Uterus (tissue), 3 donors: ENCODE measurements at regions not wholly inside any gene's neighbourhood (a gene's known extent, or its start where the extent isn't known, plus 50 kb on each side); places are given as distances from the start of the nearest gene placed in this dataset.

ENCODE experiments used
- DNase-seq, 2 donors: peaks; one replicate each; pipeline ENCODE4 v3.0.0-alpha.2; 2019 to 2020
- H3K27ac ChIP-seq, 2 donors: fragments of 200-600 bp; sonication (generic); 1 replicate in 1 of 2; 2 replicates in 1 of 2; pipeline ENCODE4 v1.5.1; 2016 to 2018
- H3K27me3 ChIP-seq, 2 donors: fragments of 200-600 bp; sonication (generic); one replicate each; pipeline ENCODE4 v1.5.1; 2018 to 2019; ENCODE audit warnings: control low read depth in 1 of 2
- H3K36me3 ChIP-seq, 2 donors: fragments of 200-600 bp; sonication (generic); one replicate each; pipeline ENCODE4 v1.5.1; 2019; ENCODE audit warnings: control low read depth in 1 of 2
- H3K4me1 ChIP-seq, 2 donors: fragments of 200-600 bp; sonication (generic); one replicate each; pipeline ENCODE4 v1.5.1; 2018 to 2019; ENCODE audit warnings: control low read depth in 1 of 2
- H3K4me3 ChIP-seq, 2 donors: fragments of 200-600 bp; sonication (generic); 1 replicate in 1 of 2; 2 replicates in 1 of 2; pipeline ENCODE4 v1.5.1; 2018 to 2019; ENCODE audit warnings: mild to moderate bottlenecking in 1 of 2
- H3K9me3 ChIP-seq, 2 donors: fragments of 200-600 bp; sonication (generic); one replicate each; pipeline ENCODE4 v1.5.1; 2019; ENCODE audit warnings: control low read depth in 1 of 2
- CTCF ChIP-seq, 4 experiments: fragments of 200-600 bp in 2 of 4; fragments of 450-650 bp in 2 of 4; sonication (generic) in 2 of 4; IDR thresholded peaks; one replicate each; pipeline ENCODE4 v1.5.1; 2016 to 2019; ENCODE audit warnings: antibody characterized with exemption in 4 of 4, mild to moderate bottlenecking in 2 of 4, moderate library complexity in 1 of 4
- POLR2A ChIP-seq, 2 donors: fragments of 450-650 bp; IDR thresholded peaks; one replicate each; pipeline ENCODE4 v1.6.1; 2016; ENCODE audit warnings: antibody characterized with exemption in 2 of 2, mild to moderate bottlenecking in 1 of 2, moderate library complexity in 1 of 2
- intact Hi-C: fragments of 100-400 bp; cut with DNase I; formaldehyde crosslinking; loops from one replicate; pipeline ENCODE4 v1.15.1; 2023; ENCODE audit warnings: low total_unique reads
- donor health status: DM: yes; HTN: yes; CAD: no.

GRCh38 chr14:43039881-43040280, 1433.2 kb downstream of the LRFN5 start:
- no peaks in the 10 kb centered on the region for H3K27me3 ChIP-seq
- no peaks in the 10 kb centered on the region for H3K4me1 ChIP-seq
- DNase-seq = no peak
- TF ChIP-seq POLR2A (IDR thresholded peaks at IDR 0.05) = no peak
- TF ChIP-seq CTCF (IDR thresholded peaks at IDR 0.05) = no peak
- no peak overlapping the region for H3K4me3 ChIP-seq
- intact Hi-C loops = no loop called here
- H3K27ac ChIP-seq = no peak overlapping the region
- H3K36me3 ChIP-seq = no peaks in the 10 kb centered on the region
- no peaks in the 10 kb centered on the region for H3K9me3 ChIP-seq

GRCh38 chr14:43031598-43031997, 1424.9 kb downstream of the LRFN5 start:
- no peak for TF ChIP-seq POLR2A (IDR thresholded peaks at IDR 0.05)

GRCh38 chr14:43022094-43022800, 1415.6 kb downstream of the LRFN5 start:
- Histone ChIP-seq H3K36me3 (no peaks in the 10 kb centered on the region), H3K4me1 (no peaks in the 10 kb centered on the region), H3K9me3 (no peaks in the 10 kb centered on the region), H3K4me3 (no peak overlapping the region), H3K27me3 (no peaks in the 10 kb centered on the region), H3K27ac (no peak overlapping the region)
- intact Hi-C loops = no loop called here
- no peak for TF ChIP-seq POLR2A (IDR thresholded peaks at IDR 0.05)
- no peak for TF ChIP-seq CTCF (IDR thresholded peaks at IDR 0.05)
- no peak for DNase-seq

More at GRCh38 chr14:43031598-43031997, 1424.9 kb downstream of the LRFN5 start:
- intact Hi-C loops = no loop called here
- H3K4me3 ChIP-seq = no peak overlapping the region
- no peaks in the 10 kb centered on the region for H3K27me3 ChIP-seq
- no peaks in the 10 kb centered on the region for H3K36me3 ChIP-seq
- H3K9me3 ChIP-seq = no peaks in the 10 kb centered on the region
- no peak for DNase-seq
- H3K27ac ChIP-seq = no peak overlapping the region
- H3K4me1 ChIP-seq = no peaks in the 10 kb centered on the region

GRCh38 chr14:43019826-43020225, 1413.2 kb downstream of the LRFN5 start:
- Histone ChIP-seq H3K4me3 (no peak overlapping the region), H3K9me3 (no peaks in the 10 kb centered on the region), H3K36me3 (no peaks in the 10 kb centered on the region), H3K4me1 (no peaks in the 10 kb centered on the region), H3K27ac (no peak overlapping the region), H3K27me3 (no peaks in the 10 kb centered on the region)
- intact Hi-C loops = no loop called here
- TF ChIP-seq POLR2A (IDR thresholded peaks at IDR 0.05) = no peak
- no peak for TF ChIP-seq CTCF (IDR thresholded peaks at IDR 0.05)
- DNase-seq = no peak

GRCh38 chr14:43014338-43014737, 1407.7 kb downstream of the LRFN5 start:
- no peak for DNase-seq
- H3K4me3 ChIP-seq = no peak overlapping the region
- no peaks in the 10 kb centered on the region for H3K4me1 ChIP-seq
- intact Hi-C loops = no loop called here
- H3K9me3 ChIP-seq = no peaks in the 10 kb centered on the region
- TF ChIP-seq POLR2A (IDR thresholded peaks at IDR 0.05) (no peak), CTCF (IDR thresholded peaks at IDR 0.05) (no peak)
- no peaks in the 10 kb centered on the region for H3K27me3 ChIP-seq
- no peak overlapping the region for H3K27ac ChIP-seq
- no peaks in the 10 kb centered on the region for H3K36me3 ChIP-seq

- Histone ChIP-seq H3K36me3 (no peaks in the 10 kb centered on the region), H3K4me3 (no peak overlapping the region), H3K27ac (no peak overlapping the region), H3K4me1 (no peaks in the 10 kb centered on the region), H3K9me3 (no peaks in the 10 kb centered on the region), H3K27me3 (no peaks in the 10 kb centered on the region)
- no peak for DNase-seq
- intact Hi-C loops = no loop called here
- no peak for TF ChIP-seq CTCF (IDR thresholded peaks at IDR 0.05)
- TF ChIP-seq POLR2A (IDR thresholded peaks at IDR 0.05) = no peak
Observed at GRCh38 chr14:43012817-43013216, 1406.1 kb downstream of the LRFN5 start.
